ENCODE measurements at regions not wholly inside any gene's neighbourhood (a gene's known extent, or its start where the extent isn't known, plus 50 kb on each side); places are given as distances from the start of the nearest gene placed in this dataset.

GRCh38 chr12:76282744-76283143 lies 65.5 kb downstream of the BBS10 start:
- no peaks in the 10 kb centered on the region for H3K9me3 ChIP-seq
- DNase-seq = no peak
- H3K27ac ChIP-seq = no peak overlapping the region
- no peaks in the 10 kb centered on the region for H3K36me3 ChIP-seq
- intact Hi-C loops (cut with DNase I; ENCODE audit: low total_unique reads) = no loop called here
- ATAC-seq = no peak
- no peak for TF ChIP-seq POLR2A (IDR thresholded peaks at IDR 0.05)
- no peaks in the 10 kb centered on the region for H3K27me3 ChIP-seq
- in situ Hi-C loops (cut with MboI; ENCODE audit: low sequenced_read_pairs in 4 of 4) = no loop called here
- H3K4me3 ChIP-seq = no peak overlapping the region
- no peaks in the 10 kb centered on the region for H3K4me1 ChIP-seq

- H3K9me3 ChIP-seq = no peaks in the 10 kb centered on the region
- intact Hi-C loops (cut with DNase I; ENCODE audit: low total_unique reads) = no loop called here
- peaks cover 5 to 11% of the 10 kb centered on the region in 2 donors for H3K4me1 ChIP-seq
- no peak overlapping the region for H3K4me3 ChIP-seq
- ATAC-seq (no peak), DNase-seq (no peak)
- no peaks in the 10 kb centered on the region for H3K27me3 ChIP-seq
- no peaks in the 10 kb centered on the region for H3K36me3 ChIP-seq
- H3K27ac ChIP-seq = no peak overlapping the region
- TF ChIP-seq CTCF (IDR thresholded peaks at IDR 0.05 in 4 of 5, conservative IDR thresholded peaks at IDR 0.05 in 1 of 5) (no peak), POLR2A (IDR thresholded peaks at IDR 0.05) (no peak)
- in situ Hi-C loops (cut with MboI; ENCODE audit: low sequenced_read_pairs in 4 of 4) = no loop called here
These were observed 70.7 kb downstream of the BBS10 start for GRCh38 chr12:76277480-76277879.

- no peaks in the 10 kb centered on the region for H3K27me3 ChIP-seq
- H3K4me1 ChIP-seq = peaks cover 5 to 11% of the 10 kb centered on the region in 2 donors
- H3K27ac ChIP-seq = no peak overlapping the region
- DNase-seq (no peak), ATAC-seq (peak in 1 of 2 donors; percentile 19)
- no peak overlapping the region for H3K4me3 ChIP-seq
- no peaks in the 10 kb centered on the region for H3K9me3 ChIP-seq
- TF ChIP-seq CTCF (IDR thresholded peaks at IDR 0.05 in 4 of 5, conservative IDR thresholded peaks at IDR 0.05 in 1 of 5) (no peak), POLR2A (IDR thresholded peaks at IDR 0.05) (no peak)
- no peaks in the 10 kb centered on the region for H3K36me3 ChIP-seq
- in situ Hi-C loops (cut with MboI; ENCODE audit: low sequenced_read_pairs in 4 of 4) = no loop called here
- intact Hi-C loops (cut with DNase I; ENCODE audit: low total_unique reads) = no loop called here
These were observed 71.6 kb downstream of the BBS10 start for GRCh38 chr12:76276499-76277151.

GRCh38 chr12:76275511-76276093 lies 72.6 kb downstream of the BBS10 start:
- no peak for ATAC-seq
- no peak for DNase-seq
- H3K9me3 ChIP-seq = no peaks in the 10 kb centered on the region
- intact Hi-C loops (cut with DNase I; ENCODE audit: low total_unique reads) = no loop called here
- in situ Hi-C loops (cut with MboI; ENCODE audit: low sequenced_read_pairs in 4 of 4) = no loop called here
- H3K27me3 ChIP-seq = no peaks in the 10 kb centered on the region
- H3K36me3 ChIP-seq = no peaks in the 10 kb centered on the region
- H3K4me3 ChIP-seq = no peak overlapping the region
- no peak for TF ChIP-seq CTCF (IDR thresholded peaks at IDR 0.05 in 4 of 5, conservative IDR thresholded peaks at IDR 0.05 in 1 of 5)
- no peak for TF ChIP-seq POLR2A (IDR thresholded peaks at IDR 0.05)
- H3K27ac ChIP-seq = no peak overlapping the region
- peaks cover 5 to 11% of the 10 kb centered on the region in 2 donors for H3K4me1 ChIP-seq

- DNase-seq = no peak
- no peak overlapping the region for H3K4me3 ChIP-seq
- H3K27me3 ChIP-seq = no peaks in the 10 kb centered on the region
- H3K4me1 ChIP-seq = peaks cover 5 to 11% of the 10 kb centered on the region in 2 donors
- no peaks in the 10 kb centered on the region for H3K36me3 ChIP-seq
- ATAC-seq = no peak
- TF ChIP-seq CTCF (IDR thresholded peaks at IDR 0.05 in 4 of 5, conservative IDR thresholded peaks at IDR 0.05 in 1 of 5) (no peak), POLR2A (IDR thresholded peaks at IDR 0.05) (no peak)
- intact Hi-C loops (cut with DNase I; ENCODE audit: low total_unique reads) = no loop called here
- H3K9me3 ChIP-seq = no peaks in the 10 kb centered on the region
- in situ Hi-C loops (cut with MboI; ENCODE audit: low sequenced_read_pairs in 4 of 4) = no loop called here
- H3K27ac ChIP-seq = no peak overlapping the region
These were observed 73.7 kb downstream of the BBS10 start for GRCh38 chr12:76274420-76275083.

Measured in gastrocnemius medialis (tissue), 4 donors.